KOPT-K1 (cell line): ENCODE measurements at regions not wholly inside any gene's neighbourhood (a gene's known extent, or its start where the extent isn't known, plus 50 kb on each side); places are given as distances from the start of the nearest gene placed in this dataset.

Experiments
- H3K27ac ChIP-seq: fragments of 200-600 bp; sonication (generic); 2 replicates; pipeline ENCODE4 v1.5.1; 2016; ENCODE audit warnings: antibody characterized with exemption, mild to moderate bottlenecking, low read depth, low read length; ENCODE audit not compliant: poor library complexity, severe bottlenecking
- H3K36me3 ChIP-seq: fragments of 200-600 bp; sonication (generic); 2 replicates; pipeline ENCODE4 v1.5.1; 2017; ENCODE audit warnings: antibody characterized with exemption, mild to moderate bottlenecking, low read length, moderate library complexity; ENCODE audit not compliant: insufficient read depth
- H3K9me3 ChIP-seq: fragments of 200-600 bp; sonication (generic); 2 replicates; pipeline ENCODE4 v1.5.1; 2017; ENCODE audit warnings: antibody characterized with exemption, low read length, mild to moderate bottlenecking; ENCODE audit not compliant: insufficient read depth, poor library complexity, severe bottlenecking

DNA sequence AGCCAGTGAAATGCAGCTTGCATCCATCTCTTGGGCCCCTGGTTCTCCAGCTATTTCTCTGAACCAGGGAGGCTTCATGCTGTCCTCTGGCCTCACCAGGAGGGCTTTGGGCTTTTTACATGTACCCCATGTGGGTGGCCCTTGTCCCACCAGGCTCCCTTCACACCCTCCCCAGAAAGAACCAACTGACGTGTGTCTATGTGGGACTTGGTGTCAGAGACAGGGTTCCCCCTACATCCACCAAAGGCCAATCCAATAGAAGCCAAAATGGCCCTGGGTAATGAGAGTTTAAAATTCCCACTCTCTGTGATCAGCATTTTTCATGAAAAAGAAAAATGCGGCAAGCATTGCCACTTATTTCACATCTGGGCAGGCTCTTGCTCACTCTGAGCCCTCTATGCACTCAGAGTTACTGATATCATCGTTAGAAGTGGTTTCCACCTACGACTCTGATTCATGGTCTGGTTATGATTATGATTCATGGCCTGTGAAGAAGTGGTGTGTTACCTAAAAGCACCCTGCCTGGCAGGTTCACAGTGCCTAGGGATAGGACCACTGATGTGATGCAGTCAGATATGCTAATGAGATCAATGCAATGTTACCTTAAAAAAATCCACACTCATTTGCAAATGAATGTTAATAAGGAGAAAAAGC, 133.5 kb downstream of the BUB3 start:
- peaks cover 5% of the 10 kb centered on the region for H3K9me3 ChIP-seq
- H3K36me3 ChIP-seq, result no peaks in the 10 kb centered on the region

GRCh38 chr10:123289432-123289831, 135.2 kb downstream of the BUB3 start:
- Histone ChIP-seq H3K27ac (no peak overlapping the region), H3K9me3 (peaks cover 5% of the 10 kb centered on the region), H3K36me3 (no peaks in the 10 kb centered on the region)

More for the DNA sequence above, 133.5 kb downstream of the BUB3 start:
- no peak overlapping the region for H3K27ac ChIP-seq

- Histone ChIP-seq H3K36me3 (no peaks in the 10 kb centered on the region), H3K9me3 (peaks cover 13% of the 10 kb centered on the region)
These were observed 139.9 kb downstream of the BUB3 start for GRCh38 chr10:123294109-123294508.

GRCh38 chr10:123294886-123295285, 140.7 kb downstream of the BUB3 start:
- Histone ChIP-seq H3K9me3 (peaks cover 12% of the 10 kb centered on the region), H3K36me3 (no peaks in the 10 kb centered on the region), H3K27ac (no peak overlapping the region)

More at GRCh38 chr10:123294109-123294508, 139.9 kb downstream of the BUB3 start:
- no peak overlapping the region for H3K27ac ChIP-seq

- Histone ChIP-seq H3K27ac (no peak overlapping the region), H3K36me3 (no peaks in the 10 kb centered on the region), H3K9me3 (peaks cover 8% of the 10 kb centered on the region)
These were observed 141.4 kb downstream of the BUB3 start for GRCh38 chr10:123295644-123296043.

DNA sequence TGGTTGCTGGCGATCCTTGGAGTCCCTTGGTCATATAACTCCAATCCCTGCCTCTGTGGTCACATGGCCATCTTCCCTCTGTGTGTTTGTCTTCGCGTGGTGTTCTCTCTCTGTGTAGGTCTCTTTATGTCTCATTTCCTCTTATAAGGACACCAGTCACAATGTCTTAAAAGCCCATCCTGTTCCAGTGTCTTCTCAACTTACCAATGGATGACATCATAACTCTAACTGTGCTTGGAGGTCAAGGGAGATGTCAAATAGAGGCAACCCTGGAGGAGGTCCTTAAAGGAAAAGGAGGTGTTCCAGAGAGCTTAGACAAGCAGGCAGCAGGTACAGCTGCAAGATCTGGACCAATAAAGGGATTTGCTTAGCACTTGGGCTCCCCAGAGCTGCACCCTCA, 143.0 kb downstream of the BUB3 start:
- H3K27ac ChIP-seq, result no peak overlapping the region
- H3K36me3 ChIP-seq, result no peaks in the 10 kb centered on the region
- peaks cover 8% of the 10 kb centered on the region for H3K9me3 ChIP-seq

GRCh38 chr10:123298583-123298982, 144.4 kb downstream of the BUB3 start:
- Histone ChIP-seq H3K27ac (no peak overlapping the region), H3K9me3 (peaks cover 12% of the 10 kb centered on the region), H3K36me3 (no peaks in the 10 kb centered on the region)

GRCh38 chr10:123299598-123299997, 145.4 kb downstream of the BUB3 start:
- Histone ChIP-seq H3K9me3 (peaks cover 12% of the 10 kb centered on the region), H3K27ac (no peak overlapping the region), H3K36me3 (no peaks in the 10 kb centered on the region)

DNA sequence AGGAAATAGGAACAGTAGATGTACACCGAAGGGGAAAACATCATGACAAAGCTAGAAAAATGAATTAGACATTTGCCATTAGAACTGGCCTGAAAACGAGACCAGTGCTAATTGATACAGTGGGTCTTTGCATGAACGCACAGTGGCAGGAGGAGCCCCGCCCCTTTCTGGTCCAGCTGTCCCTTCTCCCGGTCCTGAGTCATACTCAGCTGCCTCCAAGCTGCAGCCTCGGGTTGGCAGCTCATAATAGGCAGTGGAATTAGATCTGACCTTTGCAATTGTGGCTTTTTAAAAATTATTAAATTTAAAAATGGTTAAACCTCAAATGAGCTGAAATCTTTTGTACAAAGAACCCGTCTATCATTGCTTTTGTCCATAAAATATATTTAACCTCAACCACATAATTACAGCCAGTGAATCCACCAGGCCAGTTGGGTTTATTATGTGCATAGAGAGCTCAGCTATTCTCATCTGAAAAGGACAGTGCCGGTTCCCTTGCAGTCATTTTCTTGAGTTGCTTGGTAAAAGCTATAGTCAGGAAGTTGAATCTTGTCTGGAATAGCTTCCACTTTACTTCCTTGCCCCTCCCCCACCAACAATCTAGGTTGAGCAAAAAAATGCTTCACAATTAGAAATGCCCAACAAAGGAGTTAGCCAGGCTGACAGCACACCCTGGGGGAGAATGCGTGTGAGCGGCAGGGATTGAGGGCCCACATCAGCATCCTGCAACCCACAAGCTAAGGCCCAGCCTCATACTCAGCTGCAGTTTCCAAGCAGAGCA, 147.1 kb downstream of the BUB3 start:
- Histone ChIP-seq H3K36me3 (no peaks in the 10 kb centered on the region), H3K27ac (no peak overlapping the region), H3K9me3 (peaks cover 4% of the 10 kb centered on the region)

DNA sequence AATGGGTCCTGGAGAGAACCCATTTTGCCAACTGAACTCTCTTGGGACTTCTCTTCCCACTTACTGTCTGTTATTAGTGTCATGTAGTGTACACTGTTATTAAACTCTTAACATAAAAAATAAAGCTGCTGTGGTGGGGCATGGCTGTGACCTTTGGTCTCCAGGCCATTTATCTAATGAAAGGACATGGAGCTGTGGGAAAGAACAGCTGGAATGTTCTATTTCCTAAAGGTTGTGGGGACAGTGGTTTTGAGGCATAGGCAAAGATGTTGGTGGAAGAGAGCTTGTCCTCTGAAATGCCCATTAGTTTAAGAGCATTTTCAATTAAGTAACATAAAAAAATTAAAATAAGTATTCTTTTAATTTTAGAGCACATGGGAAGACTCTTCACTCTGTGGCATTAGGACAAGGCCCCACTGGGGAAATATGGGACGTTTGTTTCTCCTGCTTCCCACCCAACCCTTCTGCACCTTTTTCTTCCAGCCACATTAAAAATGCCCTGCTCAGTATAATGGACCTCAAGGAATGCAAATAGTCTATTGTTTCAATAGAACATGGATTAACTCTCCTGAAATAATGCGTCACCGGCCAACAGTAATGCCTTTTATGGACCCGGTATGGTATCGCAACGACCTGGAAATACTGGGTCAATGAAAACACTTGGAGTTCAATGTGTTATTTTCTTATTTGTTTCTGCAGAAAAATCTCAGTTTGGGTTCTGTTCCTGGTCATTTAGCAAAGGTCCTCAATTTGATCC, 149.6 kb downstream of the BUB3 start:
- H3K27ac ChIP-seq, result no peak overlapping the region

DNA sequence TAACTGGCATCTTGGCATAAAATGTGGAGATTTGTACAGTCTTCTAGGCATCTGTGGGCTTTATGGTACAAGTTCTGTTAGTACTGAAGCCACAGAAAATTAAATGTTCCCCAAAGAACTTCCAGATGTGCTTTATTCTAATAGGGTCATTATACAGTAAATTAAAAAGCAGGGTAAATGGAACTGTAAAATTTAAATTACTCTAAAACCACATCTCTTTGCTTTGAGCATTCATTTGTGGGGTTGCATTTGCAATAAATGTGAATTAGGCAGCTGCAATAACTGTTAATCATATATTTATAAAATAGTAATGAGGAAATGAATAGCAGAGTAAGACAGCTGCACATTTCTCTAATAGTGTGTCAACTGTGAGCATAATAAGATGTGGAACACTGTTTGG, 151.5 kb downstream of the BUB3 start:
- no peak overlapping the region for H3K27ac ChIP-seq
- no peaks in the 10 kb centered on the region for H3K36me3 ChIP-seq
- H3K9me3 ChIP-seq, result peaks cover 4% of the 10 kb centered on the region

More for the DNA sequence above, 149.6 kb downstream of the BUB3 start:
- Histone ChIP-seq H3K9me3 (peaks cover 4% of the 10 kb centered on the region), H3K36me3 (no peaks in the 10 kb centered on the region)

DNA sequence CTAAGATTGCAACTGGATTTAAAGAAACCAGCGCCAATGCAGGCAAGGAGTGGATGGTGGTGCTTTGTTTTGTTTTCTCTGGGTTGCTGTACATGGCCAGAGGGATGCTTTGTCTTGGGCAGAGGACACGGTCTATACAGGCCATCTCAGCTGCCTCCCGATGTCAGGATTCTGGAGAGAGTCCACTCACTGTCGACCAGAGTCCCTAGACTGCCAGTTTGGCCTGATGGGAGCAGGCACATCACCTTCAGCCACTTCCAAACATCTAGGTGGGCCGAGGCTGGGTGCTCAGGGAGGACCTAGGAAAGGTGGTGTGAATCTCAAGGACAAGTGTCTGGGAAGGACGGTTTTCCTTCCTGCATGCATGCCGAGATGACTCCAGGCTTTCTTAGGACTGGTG, 152.1 kb downstream of the BUB3 start:
- H3K27ac ChIP-seq, result no peak overlapping the region
- H3K9me3 ChIP-seq, result peaks cover 4% of the 10 kb centered on the region

DNA sequence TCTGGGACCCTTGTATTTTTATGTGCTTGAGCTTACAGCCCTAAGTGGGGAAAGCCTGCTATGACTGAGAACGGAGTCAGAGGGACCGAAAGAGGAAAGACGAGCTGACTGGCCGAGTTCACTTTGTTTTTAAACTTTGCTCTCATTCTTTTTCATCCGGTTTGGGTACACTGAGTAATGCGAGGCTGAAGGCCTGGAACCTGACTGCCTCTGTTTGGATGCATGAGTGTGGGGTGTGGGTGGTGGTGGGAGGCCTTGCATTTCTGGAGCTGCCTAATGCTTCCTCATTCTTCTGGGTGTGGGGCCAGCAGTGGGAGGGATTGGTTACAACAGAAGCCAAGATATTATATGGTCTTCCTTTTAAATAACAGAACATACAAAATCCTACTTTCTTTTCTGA, 155.5 kb downstream of the BUB3 start:
- no peak overlapping the region for H3K27ac ChIP-seq
- no peaks in the 10 kb centered on the region for H3K9me3 ChIP-seq
- H3K36me3 ChIP-seq, result no peaks in the 10 kb centered on the region

More for the DNA sequence above, 152.1 kb downstream of the BUB3 start:
- H3K36me3 ChIP-seq, result no peaks in the 10 kb centered on the region

DNA sequence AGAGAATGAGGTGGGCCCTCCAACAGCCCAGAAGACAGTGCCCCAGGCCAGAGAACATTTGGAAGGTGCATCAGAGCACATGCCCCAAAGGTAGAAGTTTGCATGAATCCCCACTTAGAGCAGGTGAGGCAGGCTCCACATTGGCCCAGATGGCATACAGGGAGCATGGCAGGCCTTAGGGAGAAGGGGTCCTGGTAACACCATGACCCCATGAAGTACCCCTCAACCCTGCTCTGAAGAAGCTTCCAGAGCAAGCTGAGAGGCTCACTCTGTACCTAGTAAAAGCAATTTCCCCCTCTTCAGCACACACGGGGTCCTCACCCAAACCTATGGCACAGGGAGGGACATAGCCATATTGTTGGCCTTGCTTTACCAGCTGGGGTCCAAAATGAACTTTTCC, 162.6 kb downstream of the BUB3 start:
- Histone ChIP-seq H3K36me3 (no peaks in the 10 kb centered on the region), H3K27ac (no peak overlapping the region), H3K9me3 (no peaks in the 10 kb centered on the region)

DNA sequence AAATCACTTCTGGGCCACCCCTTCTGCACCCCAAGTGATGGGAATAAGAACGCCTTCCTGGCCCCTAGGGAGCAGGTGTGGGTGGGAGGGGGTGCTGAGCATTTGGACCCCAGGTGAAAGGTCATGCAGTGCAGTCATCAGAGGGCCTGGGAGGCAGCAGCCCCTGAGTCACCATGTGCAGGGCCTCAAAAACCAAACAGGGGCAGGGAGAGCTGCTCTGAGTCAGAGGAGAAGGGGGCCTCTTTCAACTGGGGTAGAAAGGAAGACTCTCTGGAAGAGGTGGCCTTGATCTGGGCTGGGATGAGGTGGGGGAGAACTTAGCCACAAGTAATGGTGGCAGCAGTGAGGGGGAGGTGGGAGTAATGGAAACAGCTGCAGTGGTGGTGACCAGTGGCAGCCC, 164.3 kb downstream of the BUB3 start:
- Histone ChIP-seq H3K9me3 (no peaks in the 10 kb centered on the region), H3K36me3 (no peaks in the 10 kb centered on the region), H3K27ac (no peak overlapping the region)
